Muscle of arm (tissue), 1 donor: ENCODE measurements at regions not wholly inside any gene's neighbourhood (a gene's known extent, or its start where the extent isn't known, plus 50 kb on each side); places are given as distances from the start of the nearest gene placed in this dataset.
"Not testable (repeated sequence)": the region's sequence is repeated elsewhere in the genome, so short reads cannot be mapped to it uniquely, and the experiment has no call there.

Experiments
- DNase-seq: peaks from one replicate; pipeline ENCODE4 v3.0.0-alpha.2; 2013

GRCh38 chr14:48584031-48584430 lies 908.6 kb upstream of the MDGA2 start:
- no peak for DNase-seq

GRCh38 chr14:48582938-48583337 lies 907.5 kb upstream of the MDGA2 start:
- no peak for DNase-seq

- no peak for DNase-seq
Measured at GRCh38 chr14:48580692-48581091, 905.3 kb upstream of the MDGA2 start.

- no peak for DNase-seq
Measured at GRCh38 chr14:48575772-48576171, 900.4 kb upstream of the MDGA2 start.

GRCh38 chr14:48568688-48569087 lies 893.3 kb upstream of the MDGA2 start:
- no peak for DNase-seq

- no peak for DNase-seq
Measured at GRCh38 chr14:48568252-48568651, 892.8 kb upstream of the MDGA2 start.

- no peak for DNase-seq
Measured at GRCh38 chr14:48563489-48563888, 888.1 kb upstream of the MDGA2 start.

- not testable (repeated sequence) for DNase-seq
Measured at GRCh38 chr14:48561438-48561837, 886.0 kb upstream of the MDGA2 start.

GRCh38 chr14:48560421-48560820 lies 885.0 kb upstream of the MDGA2 start:
- DNase-seq, result no peak

- no peak for DNase-seq
Measured at GRCh38 chr14:48553443-48553842, 878.0 kb upstream of the MDGA2 start.

- no peak for DNase-seq
Measured at GRCh38 chr14:48546996-48547395, 871.6 kb upstream of the MDGA2 start.

GRCh38 chr14:48537600-48537999 lies 862.2 kb upstream of the MDGA2 start:
- no peak for DNase-seq

- DNase-seq, result no peak
Measured at GRCh38 chr14:48536318-48536717, 860.9 kb upstream of the MDGA2 start.

GRCh38 chr14:48527832-48528231 lies 852.4 kb upstream of the MDGA2 start:
- DNase-seq, result no peak

GRCh38 chr14:48526307-48526706 lies 850.9 kb upstream of the MDGA2 start:
- DNase-seq, result no peak

- no peak for DNase-seq
Measured at GRCh38 chr14:48504921-48505320, 829.5 kb upstream of the MDGA2 start.

- DNase-seq, result no peak
Measured at GRCh38 chr14:48490756-48491155, 815.4 kb upstream of the MDGA2 start.

- DNase-seq, result no peak
Measured at GRCh38 chr14:48473944-48474343, 798.5 kb upstream of the MDGA2 start.

- no peak for DNase-seq
Measured at GRCh38 chr14:48456051-48456450, 780.6 kb upstream of the MDGA2 start.

GRCh38 chr14:48454887-48455286 lies 779.5 kb upstream of the MDGA2 start:
- DNase-seq, result no peak

GRCh38 chr14:48452437-48452995 lies 777.1 kb upstream of the MDGA2 start:
- DNase-seq, result no peak

- DNase-seq, result peak; percentile 19
Measured at GRCh38 chr14:48435221-48435620, 759.8 kb upstream of the MDGA2 start.

GRCh38 chr14:48430805-48431204 lies 755.4 kb upstream of the MDGA2 start:
- DNase-seq, result no peak

- DNase-seq, result no peak
Measured at GRCh38 chr14:48429512-48429911, 754.1 kb upstream of the MDGA2 start.
